ENCODE measurements at regions not wholly inside any gene's neighbourhood (a gene's known extent, or its start where the extent isn't known, plus 50 kb on each side); places are given as distances from the start of the nearest gene placed in this dataset.
A peak's percentile ranks its signal among the peaks of the same experiment; 100 is the strongest.

DNA sequence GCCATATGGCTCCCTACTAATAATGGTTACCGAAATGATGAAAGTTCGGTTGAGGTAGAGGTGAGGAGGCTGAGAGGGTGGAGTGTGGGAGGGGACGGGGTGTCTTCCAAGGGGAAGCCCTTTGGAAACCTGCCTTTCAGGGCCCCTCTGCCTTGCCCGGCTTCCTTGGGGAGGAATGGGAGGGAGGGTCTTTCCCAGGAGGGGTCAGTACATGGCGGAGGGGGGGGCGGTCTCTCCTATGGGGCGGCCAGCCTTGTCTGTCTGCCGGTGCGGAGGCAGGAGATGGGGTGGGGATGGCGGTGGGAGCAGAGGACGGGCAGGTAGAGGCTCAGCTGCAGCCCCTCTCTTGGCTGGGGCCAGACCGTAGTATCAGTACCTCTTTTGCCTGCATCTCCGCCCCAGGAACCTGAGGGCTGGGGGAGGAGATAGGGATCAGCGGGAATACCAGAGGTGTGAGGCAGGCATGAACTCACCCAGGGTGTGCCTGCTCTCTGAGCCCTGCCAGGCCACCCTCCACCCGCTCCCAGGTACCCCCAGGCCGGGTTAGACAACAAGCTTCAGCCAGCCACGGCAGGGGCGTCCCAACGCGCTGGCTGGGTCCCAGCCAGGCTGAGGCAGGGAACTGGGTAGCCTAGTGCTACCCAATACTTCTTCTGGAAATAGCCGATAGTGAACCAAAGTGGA is 79.4 kb upstream of the POU3F1 start:
- Histone ChIP-seq H3K9me3 (ENCODE audit: insufficient read depth, low read length) (no peaks in the 10 kb centered on the region), H3K36me3 (ENCODE audit: insufficient read depth, insufficient read length, low read length) (no peaks in the 10 kb centered on the region), H3K4me1 (ENCODE audit: insufficient read depth, insufficient read length) (peaks cover 64% of the 10 kb centered on the region), H3K4me3 (ENCODE audit: insufficient read length, low read depth) (no peak overlapping the region), H3K9ac (ENCODE audit: insufficient read length, low read depth) (no peak overlapping the region), H3K27me3 (ENCODE audit: insufficient read depth, insufficient read length) (no peaks in the 10 kb centered on the region)
- no peak for DNase-seq (ENCODE audit: low read depth, low spot score)
- TF ChIP-seq ZNF274 (IDR thresholded peaks at IDR 0.05; ENCODE audit: low read depth, low read length) (no peak), YY1 (IDR thresholded peaks at IDR 0.05; ENCODE audit: insufficient read depth, insufficient read length) (no peak)

GRCh38 chr1:38125016-38125415 is 78.4 kb upstream of the POU3F1 start:
- TF ChIP-seq SUZ12 (IDR thresholded peaks at IDR 0.05; ENCODE audit: extremely low read depth, insufficient read depth, insufficient read length) (no peak), YY1 (IDR thresholded peaks at IDR 0.05; ENCODE audit: insufficient read depth, insufficient read length) (no peak), ZNF274 (IDR thresholded peaks at IDR 0.05; ENCODE audit: low read depth, low read length) (no peak)
- DNase-seq (ENCODE audit: low read depth, low spot score), result no peak
- peaks cover 57% of the 10 kb centered on the region for H3K4me1 ChIP-seq (ENCODE audit: insufficient read depth, insufficient read length)

GRCh38 chr1:38123356-38124135 is 77.0 kb upstream of the POU3F1 start:
- no peaks in the 10 kb centered on the region for H3K27me3 ChIP-seq (ENCODE audit: insufficient read depth, insufficient read length)
- no peak overlapping the region for H3K4me3 ChIP-seq (ENCODE audit: insufficient read length, low read depth)
- H3K36me3 ChIP-seq (ENCODE audit: insufficient read depth, insufficient read length, low read length), result no peaks in the 10 kb centered on the region
- H3K9ac ChIP-seq (ENCODE audit: insufficient read length, low read depth), result no peak overlapping the region
- no peaks in the 10 kb centered on the region for H3K9me3 ChIP-seq (ENCODE audit: insufficient read depth, low read length)
- DNase-seq (ENCODE audit: low read depth, low spot score), result no peak
- TF ChIP-seq SUZ12 (IDR thresholded peaks at IDR 0.05; ENCODE audit: extremely low read depth, insufficient read depth, insufficient read length) (no peak), ZNF274 (IDR thresholded peaks at IDR 0.05; ENCODE audit: low read depth, low read length) (no peak), YY1 (IDR thresholded peaks at IDR 0.05; ENCODE audit: insufficient read depth, insufficient read length) (no peak)
- peaks cover 52% of the 10 kb centered on the region for H3K4me1 ChIP-seq (ENCODE audit: insufficient read depth, insufficient read length)

More at GRCh38 chr1:38125016-38125415, 78.4 kb upstream of the POU3F1 start:
- Histone ChIP-seq H3K4me3 (ENCODE audit: insufficient read length, low read depth) (no peak overlapping the region), H3K36me3 (ENCODE audit: insufficient read depth, insufficient read length, low read length) (no peaks in the 10 kb centered on the region), H3K9ac (ENCODE audit: insufficient read length, low read depth) (no peak overlapping the region), H3K9me3 (ENCODE audit: insufficient read depth, low read length) (no peaks in the 10 kb centered on the region), H3K27me3 (ENCODE audit: insufficient read depth, insufficient read length) (no peaks in the 10 kb centered on the region)

DNA sequence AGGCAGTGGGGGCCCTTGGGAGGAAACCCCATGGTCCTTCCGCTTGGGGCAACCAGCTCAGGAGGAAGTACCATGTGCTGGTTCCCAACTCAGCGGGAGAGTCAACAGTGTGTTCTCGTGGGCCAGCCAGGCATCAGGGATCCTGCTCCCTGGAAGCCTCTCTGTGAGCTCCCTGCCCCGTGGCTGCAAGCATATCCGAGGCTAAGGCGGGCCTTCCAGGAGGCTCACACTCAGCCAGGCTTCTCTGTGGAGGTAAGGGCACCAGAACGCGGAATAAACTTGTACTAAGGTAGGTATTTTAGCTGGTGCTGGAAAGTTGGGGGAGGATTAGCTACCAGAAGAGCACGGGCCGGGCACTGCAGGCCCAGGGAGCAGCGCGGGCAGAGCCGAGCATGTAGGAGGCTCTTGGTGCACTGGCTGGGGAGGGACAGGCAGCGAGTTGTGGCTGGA is 74.7 kb upstream of the POU3F1 start:
- DNase-seq (ENCODE audit: low read depth, low spot score), result no peak
- Histone ChIP-seq H3K27me3 (ENCODE audit: insufficient read depth, insufficient read length) (no peaks in the 10 kb centered on the region), H3K9ac (ENCODE audit: insufficient read length, low read depth) (peak overlapping the region; percentile 53), H3K4me1 (ENCODE audit: insufficient read depth, insufficient read length) (peaks cover 36% of the 10 kb centered on the region), H3K36me3 (ENCODE audit: insufficient read depth, insufficient read length, low read length) (no peaks in the 10 kb centered on the region), H3K4me3 (ENCODE audit: insufficient read length, low read depth) (no peak overlapping the region), H3K9me3 (ENCODE audit: insufficient read depth, low read length) (no peaks in the 10 kb centered on the region)
- no peak for TF ChIP-seq YY1 (IDR thresholded peaks at IDR 0.05; ENCODE audit: insufficient read depth, insufficient read length)
- TF ChIP-seq ZNF274 (IDR thresholded peaks at IDR 0.05; ENCODE audit: low read depth, low read length), result no peak
- no peak for TF ChIP-seq SUZ12 (IDR thresholded peaks at IDR 0.05; ENCODE audit: extremely low read depth, insufficient read depth, insufficient read length)

DNA sequence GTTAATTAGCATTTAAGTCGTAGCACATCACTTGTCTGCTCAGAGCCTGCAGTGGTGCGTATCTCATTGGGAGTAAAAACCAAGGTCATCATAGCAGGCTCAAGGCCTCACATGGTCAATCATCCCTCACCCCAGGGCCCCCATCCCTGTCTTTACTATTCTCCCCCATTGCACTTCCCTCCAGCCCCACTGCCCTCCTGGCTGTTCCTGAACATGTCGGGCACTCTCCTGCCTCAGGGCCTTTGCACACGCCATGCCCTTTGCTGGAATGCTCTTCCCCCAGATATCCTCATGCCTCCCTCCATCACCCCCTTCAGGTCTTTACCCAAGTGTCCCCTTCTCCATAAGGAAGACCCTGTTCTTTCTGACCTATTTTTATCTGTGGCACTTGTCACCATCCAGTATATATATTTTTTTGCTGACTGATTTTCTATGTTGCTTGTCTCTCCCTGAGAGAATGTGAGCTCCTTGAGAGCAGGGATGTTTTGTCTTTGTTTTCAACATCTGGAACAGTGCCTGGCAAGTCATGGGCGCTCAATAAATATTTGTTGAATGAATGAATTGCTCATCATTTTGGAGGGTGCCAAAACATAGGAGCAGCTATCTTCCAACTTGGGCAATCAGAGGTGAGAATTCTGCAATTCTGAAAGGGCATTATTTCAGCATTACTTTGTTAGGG is 74.1 kb upstream of the POU3F1 start:
- no peaks in the 10 kb centered on the region for H3K27me3 ChIP-seq (ENCODE audit: insufficient read depth, insufficient read length)
- no peak for DNase-seq (ENCODE audit: low read depth, low spot score)

DNA sequence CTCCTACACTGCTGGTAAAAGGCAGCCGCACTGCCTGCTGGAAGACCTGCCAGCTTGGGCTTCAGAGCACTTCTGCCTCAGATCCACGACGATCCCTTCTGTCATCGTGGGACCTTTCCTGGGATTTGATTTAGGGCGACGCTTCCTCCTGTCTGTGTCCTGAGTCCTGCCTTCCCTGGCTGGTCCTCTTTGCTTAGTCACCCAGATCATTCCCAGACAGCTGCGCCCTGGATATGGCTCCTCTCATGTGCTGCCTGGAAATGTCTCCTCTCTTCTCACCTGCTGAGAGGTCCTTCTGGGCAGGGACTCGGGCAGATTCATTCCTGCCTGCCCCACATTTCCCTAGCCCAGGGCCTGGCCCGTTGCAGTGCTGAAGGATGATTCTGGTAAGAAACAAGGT is 72.4 kb upstream of the POU3F1 start:
- Histone ChIP-seq H3K4me1 (ENCODE audit: insufficient read depth, insufficient read length) (peaks cover 24% of the 10 kb centered on the region), H3K9ac (ENCODE audit: insufficient read length, low read depth) (no peak overlapping the region), H3K4me3 (ENCODE audit: insufficient read length, low read depth) (no peak overlapping the region), H3K27me3 (ENCODE audit: insufficient read depth, insufficient read length) (no peaks in the 10 kb centered on the region), H3K36me3 (ENCODE audit: insufficient read depth, insufficient read length, low read length) (no peaks in the 10 kb centered on the region), H3K9me3 (ENCODE audit: insufficient read depth, low read length) (no peaks in the 10 kb centered on the region)
- no peak for DNase-seq (ENCODE audit: low read depth, low spot score)
- TF ChIP-seq SUZ12 (IDR thresholded peaks at IDR 0.05; ENCODE audit: extremely low read depth, insufficient read depth, insufficient read length), result no peak
- no peak for TF ChIP-seq YY1 (IDR thresholded peaks at IDR 0.05; ENCODE audit: insufficient read depth, insufficient read length)
- TF ChIP-seq ZNF274 (IDR thresholded peaks at IDR 0.05; ENCODE audit: low read depth, low read length), result no peak

More for the DNA sequence above, 74.1 kb upstream of the POU3F1 start:
- Histone ChIP-seq H3K4me3 (ENCODE audit: insufficient read length, low read depth) (no peak overlapping the region), H3K4me1 (ENCODE audit: insufficient read depth, insufficient read length) (peaks cover 32% of the 10 kb centered on the region), H3K36me3 (ENCODE audit: insufficient read depth, insufficient read length, low read length) (no peaks in the 10 kb centered on the region), H3K9me3 (ENCODE audit: insufficient read depth, low read length) (no peaks in the 10 kb centered on the region), H3K9ac (ENCODE audit: insufficient read length, low read depth) (no peak overlapping the region)
- TF ChIP-seq SUZ12 (IDR thresholded peaks at IDR 0.05; ENCODE audit: extremely low read depth, insufficient read depth, insufficient read length) (no peak), ZNF274 (IDR thresholded peaks at IDR 0.05; ENCODE audit: low read depth, low read length) (no peak), YY1 (IDR thresholded peaks at IDR 0.05; ENCODE audit: insufficient read depth, insufficient read length) (no peak)

DNA sequence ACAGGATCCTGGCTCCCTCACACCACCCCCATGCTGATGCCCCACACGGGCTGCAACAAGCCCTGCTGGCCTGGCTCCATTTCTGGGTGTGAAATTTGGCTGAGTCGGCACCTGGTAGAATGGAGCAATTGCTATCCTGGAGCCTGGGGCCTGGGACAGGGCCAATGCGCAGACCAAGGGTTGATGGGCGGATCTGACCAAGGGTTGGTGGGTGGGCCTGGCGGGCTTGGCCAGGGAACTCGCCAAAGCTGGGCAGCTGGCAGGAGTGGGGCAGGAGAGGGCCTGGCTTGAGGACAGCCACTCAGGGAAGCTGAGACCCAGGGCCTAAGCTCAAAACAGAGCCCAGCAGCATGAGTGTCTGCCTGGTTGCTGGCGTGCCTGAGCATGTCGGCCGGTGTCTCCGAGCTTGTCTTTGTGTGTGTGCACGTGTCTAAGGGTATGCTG is 70.9 kb upstream of the POU3F1 start:
- Histone ChIP-seq H3K4me3 (ENCODE audit: insufficient read length, low read depth) (no peak overlapping the region), H3K9ac (ENCODE audit: insufficient read length, low read depth) (no peak overlapping the region), H3K9me3 (ENCODE audit: insufficient read depth, low read length) (no peaks in the 10 kb centered on the region), H3K36me3 (ENCODE audit: insufficient read depth, insufficient read length, low read length) (no peaks in the 10 kb centered on the region), H3K27me3 (ENCODE audit: insufficient read depth, insufficient read length) (no peaks in the 10 kb centered on the region), H3K4me1 (ENCODE audit: insufficient read depth, insufficient read length) (peaks cover 14% of the 10 kb centered on the region)
- TF ChIP-seq SUZ12 (IDR thresholded peaks at IDR 0.05; ENCODE audit: extremely low read depth, insufficient read depth, insufficient read length) (no peak), YY1 (IDR thresholded peaks at IDR 0.05; ENCODE audit: insufficient read depth, insufficient read length) (no peak), ZNF274 (IDR thresholded peaks at IDR 0.05; ENCODE audit: low read depth, low read length) (no peak)
- no peak for DNase-seq (ENCODE audit: low read depth, low spot score)
